ENCODE measurements at regions not wholly inside any gene's neighbourhood (a gene's known extent, or its start where the extent isn't known, plus 50 kb on each side); places are given as distances from the start of the nearest gene placed in this dataset.

- no peak for DNase-seq (ENCODE audit: extremely low spot score in 2 of 2)
- H3K9me3 ChIP-seq: no peaks in the 10 kb centered on the region
- intact Hi-C loops (cut with DNase I): no loop called here
- no peak overlapping the region for H3K4me3 ChIP-seq
- no peak for TF ChIP-seq CTCF (IDR thresholded peaks at IDR 0.05)
- TF ChIP-seq POLR2AphosphoS5 (IDR thresholded peaks at IDR 0.05; ENCODE audit: insufficient read depth in 1 of 2, low read depth in 1 of 2): no peak
- TF ChIP-seq POLR2A (IDR thresholded peaks at IDR 0.05): no peak
- H3K4me1 ChIP-seq: no peaks in the 10 kb centered on the region
- no peaks in the 10 kb centered on the region for H3K27me3 ChIP-seq
- no peaks in the 10 kb centered on the region for H3K36me3 ChIP-seq
- H3K27ac ChIP-seq: no peak overlapping the region
These were observed 73.2 kb downstream of the GPR37 start for GRCh38 chr7:124692425-124692824.

GRCh38 chr7:124690840-124691239, 74.8 kb downstream of the GPR37 start:
- no peak for DNase-seq (ENCODE audit: extremely low spot score in 2 of 2)
- no peaks in the 10 kb centered on the region for H3K27me3 ChIP-seq
- H3K27ac ChIP-seq: no peak overlapping the region
- no peaks in the 10 kb centered on the region for H3K36me3 ChIP-seq
- no peak for TF ChIP-seq POLR2AphosphoS5 (IDR thresholded peaks at IDR 0.05; ENCODE audit: insufficient read depth in 1 of 2, low read depth in 1 of 2)
- no peak for TF ChIP-seq POLR2A (IDR thresholded peaks at IDR 0.05)
- TF ChIP-seq CTCF (IDR thresholded peaks at IDR 0.05): no peak
- no peaks in the 10 kb centered on the region for H3K4me1 ChIP-seq
- no peak overlapping the region for H3K4me3 ChIP-seq
- intact Hi-C loops (cut with DNase I): no loop called here
- no peaks in the 10 kb centered on the region for H3K9me3 ChIP-seq

GRCh38 chr7:124689931-124690330, 75.7 kb downstream of the GPR37 start:
- H3K4me1 ChIP-seq: no peaks in the 10 kb centered on the region
- no peak overlapping the region for H3K27ac ChIP-seq
- no peaks in the 10 kb centered on the region for H3K9me3 ChIP-seq
- TF ChIP-seq CTCF (IDR thresholded peaks at IDR 0.05) (no peak), POLR2A (IDR thresholded peaks at IDR 0.05) (no peak), POLR2AphosphoS5 (IDR thresholded peaks at IDR 0.05; ENCODE audit: insufficient read depth in 1 of 2, low read depth in 1 of 2) (no peak)
- no peak for DNase-seq (ENCODE audit: extremely low spot score in 2 of 2)
- H3K36me3 ChIP-seq: no peaks in the 10 kb centered on the region
- H3K27me3 ChIP-seq: no peaks in the 10 kb centered on the region
- no peak overlapping the region for H3K4me3 ChIP-seq
- intact Hi-C loops (cut with DNase I): no loop called here

GRCh38 chr7:124689523-124689922, 76.1 kb downstream of the GPR37 start:
- H3K4me3 ChIP-seq: no peak overlapping the region
- no peaks in the 10 kb centered on the region for H3K36me3 ChIP-seq
- H3K4me1 ChIP-seq: no peaks in the 10 kb centered on the region
- H3K27ac ChIP-seq: no peak overlapping the region
- TF ChIP-seq POLR2AphosphoS5 (IDR thresholded peaks at IDR 0.05; ENCODE audit: insufficient read depth in 1 of 2, low read depth in 1 of 2) (no peak), CTCF (IDR thresholded peaks at IDR 0.05) (no peak), POLR2A (IDR thresholded peaks at IDR 0.05) (no peak)
- no peaks in the 10 kb centered on the region for H3K27me3 ChIP-seq
- intact Hi-C loops (cut with DNase I): no loop called here
- DNase-seq (ENCODE audit: extremely low spot score in 2 of 2): no peak
- H3K9me3 ChIP-seq: no peaks in the 10 kb centered on the region

GRCh38 chr7:124688991-124689390, 76.6 kb downstream of the GPR37 start:
- H3K4me3 ChIP-seq: no peak overlapping the region
- TF ChIP-seq POLR2AphosphoS5 (IDR thresholded peaks at IDR 0.05; ENCODE audit: insufficient read depth in 1 of 2, low read depth in 1 of 2) (no peak), POLR2A (IDR thresholded peaks at IDR 0.05) (no peak), CTCF (IDR thresholded peaks at IDR 0.05) (no peak)
- no peaks in the 10 kb centered on the region for H3K27me3 ChIP-seq
- intact Hi-C loops (cut with DNase I): no loop called here
- H3K4me1 ChIP-seq: no peaks in the 10 kb centered on the region
- no peaks in the 10 kb centered on the region for H3K36me3 ChIP-seq
- DNase-seq (ENCODE audit: extremely low spot score in 2 of 2): no peak
- no peaks in the 10 kb centered on the region for H3K9me3 ChIP-seq
- no peak overlapping the region for H3K27ac ChIP-seq

All from vagina (tissue), 2 donors.